Naive thymus-derived CD4-positive, alpha-beta T cell (primary cell): ENCODE measurements at regions not wholly inside any gene's neighbourhood (a gene's known extent, or its start where the extent isn't known, plus 50 kb on each side); places are given as distances from the start of the nearest gene placed in this dataset.

Experiments
- ATAC-seq: fragments of 150-1000 bp; cut with Tn5 transposase; 2 replicates; pipeline ENCODE4 v1.10.0; 2021; ENCODE audit warnings: mild to moderate bottlenecking, moderate library complexity
- CTCF ChIA-PET: fragments of 350-600 bp; sonication (Branson Sonifier 250); formaldehyde crosslinking; loops from one replicate; lab custom pipeline; 2021; ENCODE audit warnings: antibody characterized with exemption; lab: Charles Lee
- POLR2A ChIA-PET: fragments of 350-600 bp; sonication (Branson Sonifier 250); formaldehyde crosslinking; loops from one replicate; lab custom pipeline; 2021; ENCODE audit warnings: antibody characterized with exemption, inconsistent platforms; lab: Charles Lee
- DNase-seq, 9 donors: peaks; one replicate each; pipeline versions ENCODE4 v3.0.0 to v3.0.0-alpha.2; 2020 to 2022; ENCODE audit warnings: mixed read lengths in 1 of 9
- H3K27ac ChIP-seq: one replicate; pipeline ENCODE4 v1.7.0; 2013; ENCODE audit warnings: mild to moderate bottlenecking, low read depth, low read length, moderate library complexity
- H3K27me3 ChIP-seq, 2 donors: one replicate each; pipeline ENCODE4 v1.7.0; 2013; ENCODE audit warnings: low read length in 2 of 2, mild to moderate bottlenecking in 2 of 2, moderate library complexity in 2 of 2; ENCODE audit not compliant: control insufficient read depth in 2 of 2, insufficient read depth in 2 of 2
- H3K36me3 ChIP-seq, 3 experiments: 1 replicate in 2 of 3; 2 replicates in 1 of 3; pipeline ENCODE4 v1.7.0; 2013; ENCODE audit warnings: low read length in 3 of 3, mild to moderate bottlenecking in 3 of 3, moderate library complexity in 1 of 3; ENCODE audit not compliant: insufficient read depth in 3 of 3, control insufficient read depth in 2 of 3
- H3K4me1 ChIP-seq, 2 donors: one replicate each; pipeline ENCODE4 v1.7.0; 2013; ENCODE audit warnings: low read length in 2 of 2, mild to moderate bottlenecking in 2 of 2, moderate library complexity in 1 of 2; ENCODE audit not compliant: control insufficient read depth in 2 of 2, insufficient read depth in 2 of 2
- H3K4me3 ChIP-seq: 2 replicates; pipeline ENCODE4 v1.7.0; 2013; ENCODE audit warnings: mild to moderate bottlenecking, low read length
- H3K9me3 ChIP-seq, 3 experiments: 1 replicate in 2 of 3; 2 replicates in 1 of 3; pipeline ENCODE4 v1.7.0; 2013; ENCODE audit warnings: low read length in 3 of 3; ENCODE audit not compliant: control insufficient read depth in 2 of 3
- H3K27ac Mint-ChIP-seq, 9 donors: one replicate each; pipeline ENCODE4 v1.8.0; 2020 to 2022; ENCODE audit warnings: mixed read lengths in 9 of 9, mild to moderate bottlenecking in 8 of 9, moderate library complexity in 5 of 9, inconsistent platforms in 2 of 9
- H3K27me3 Mint-ChIP-seq, 5 donors: one replicate each; pipeline ENCODE4 v1.8.0; 2021 to 2022; ENCODE audit warnings: mixed read lengths in 5 of 5, mild to moderate bottlenecking in 1 of 5
- H3K36me3 Mint-ChIP-seq, 5 donors: one replicate each; pipeline ENCODE4 v1.8.0; 2020 to 2022; ENCODE audit warnings: mixed read lengths in 5 of 5, mild to moderate bottlenecking in 3 of 5, inconsistent platforms in 1 of 5
- H3K4me1 Mint-ChIP-seq, 7 donors: one replicate each; pipeline ENCODE4 v1.8.0; 2020 to 2022; ENCODE audit warnings: mixed read lengths in 7 of 7, mild to moderate bottlenecking in 3 of 7, inconsistent platforms in 1 of 7
- H3K4me3 Mint-ChIP-seq, 10 donors: one replicate each; pipeline ENCODE4 v1.8.0; 2020 to 2022; ENCODE audit warnings: mild to moderate bottlenecking in 10 of 10, mixed read lengths in 10 of 10, moderate library complexity in 6 of 10, inconsistent platforms in 2 of 10
- H3K9me3 Mint-ChIP-seq, 11 donors: one replicate each; pipeline ENCODE4 v1.8.0; 2020 to 2022; ENCODE audit warnings: mixed read lengths in 11 of 11, mild to moderate bottlenecking in 4 of 11, inconsistent platforms in 1 of 11, moderate library complexity in 1 of 11
- intact Hi-C, 2 donors: fragments of 100-400 bp; cut with micrococcal nuclease; formaldehyde crosslinking; loops; one replicate each; pipeline ENCODE4 v1.15.1; 2023

DNA sequence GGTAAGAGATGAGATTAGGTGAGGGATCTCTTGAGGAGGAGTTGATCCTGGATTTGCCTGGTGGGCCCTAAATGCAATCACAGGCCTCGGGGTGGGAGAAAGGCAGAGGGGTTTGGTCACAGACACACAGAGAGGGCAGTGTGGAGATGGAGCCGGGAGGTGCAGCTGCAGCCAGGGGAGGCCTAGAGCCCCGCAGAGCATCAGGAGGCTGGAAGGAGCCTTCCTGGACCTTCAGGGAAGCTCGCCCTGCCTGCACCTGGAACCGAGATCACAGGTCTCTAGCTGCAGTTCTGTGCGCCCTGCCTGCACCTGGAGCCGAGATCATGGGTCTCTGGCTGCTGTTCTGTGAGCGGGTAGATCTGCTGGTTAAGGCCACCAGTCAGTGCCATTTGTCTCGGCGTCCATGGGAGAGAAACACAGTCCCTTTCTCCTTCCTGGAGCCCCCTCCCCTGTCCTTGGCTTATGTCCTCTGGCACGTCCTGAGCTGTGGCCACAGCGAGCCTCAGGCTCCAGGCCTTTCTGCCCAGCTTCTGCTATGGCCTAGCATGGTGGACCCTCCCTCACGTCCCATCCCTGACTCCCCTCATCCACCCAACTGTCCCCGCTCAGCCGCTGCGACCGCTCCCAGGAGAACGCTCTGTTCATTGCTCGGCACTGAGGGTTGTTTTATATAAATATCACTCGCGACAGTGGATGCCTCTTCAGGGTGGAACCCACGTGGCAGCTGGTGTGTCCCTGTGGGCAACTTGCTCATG is 112.0 kb downstream of the DACT2 start:
- intact Hi-C loops, result no loop called here
- CTCF ChIA-PET, result no interaction called here
- H3K9me3 Mint-ChIP-seq, result peaks cover 0 to 10% (median 1%) of the 10 kb centered on the region in 11 donors
- Histone ChIP-seq H3K9me3 (no peaks in the 10 kb centered on the region), H3K4me3 (no peak overlapping the region), H3K36me3 (no peaks in the 10 kb centered on the region), H3K4me1 (no peaks in the 10 kb centered on the region), H3K27ac (no peak overlapping the region), H3K27me3 (no peaks in the 10 kb centered on the region)
- no peaks in the 10 kb centered on the region for H3K4me1 Mint-ChIP-seq
- ATAC-seq (no peak), DNase-seq (no peak)
- no peak overlapping the region for H3K27ac Mint-ChIP-seq
- H3K27me3 Mint-ChIP-seq, result peaks cover 0 to 3% (median 2%) of the 10 kb centered on the region in 5 donors
- H3K4me3 Mint-ChIP-seq, result no peak overlapping the region
- POLR2A ChIA-PET, result no interaction called here
- no peaks in the 10 kb centered on the region for H3K36me3 Mint-ChIP-seq

DNA sequence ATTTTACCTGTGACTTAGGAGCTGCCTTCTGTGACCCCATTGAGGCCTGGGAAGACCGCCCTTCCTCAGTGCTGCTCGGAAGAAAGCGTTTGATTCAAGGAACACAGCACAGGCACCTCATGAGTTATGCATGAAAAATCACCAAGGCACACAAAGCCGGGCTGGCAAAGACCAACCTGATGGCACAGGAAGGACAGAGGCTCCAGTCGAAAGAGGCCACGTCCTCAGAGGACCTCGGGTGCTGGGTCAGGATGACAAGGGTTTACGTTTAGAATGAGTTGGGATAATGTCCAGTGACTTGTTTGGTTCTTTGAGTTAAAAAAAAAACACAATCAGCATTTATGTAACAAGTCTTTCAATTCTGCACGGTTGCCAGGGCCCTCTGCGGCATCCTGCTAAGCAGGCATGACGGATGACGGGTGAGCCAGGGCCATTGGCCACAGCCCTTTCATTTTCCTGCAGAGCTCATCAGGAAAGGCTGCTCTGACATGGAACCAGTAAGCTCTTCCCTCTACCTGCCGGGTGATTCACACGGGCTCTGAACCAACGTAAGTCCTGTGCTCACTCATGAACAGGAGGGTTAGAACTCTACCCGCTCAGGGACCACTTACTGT is 112.8 kb downstream of the DACT2 start:
- peaks cover 0 to 10% (median 1%) of the 10 kb centered on the region in 11 donors for H3K9me3 Mint-ChIP-seq
- H3K27me3 Mint-ChIP-seq, result peaks cover 4 to 10% (median 5%) of the 10 kb centered on the region in 5 donors
- Histone ChIP-seq H3K9me3 (no peaks in the 10 kb centered on the region), H3K27ac (no peak overlapping the region), H3K27me3 (no peaks in the 10 kb centered on the region), H3K36me3 (no peaks in the 10 kb centered on the region), H3K4me1 (no peaks in the 10 kb centered on the region), H3K4me3 (no peak overlapping the region)
- CTCF ChIA-PET, result no interaction called here
- intact Hi-C loops, result no loop called here
- POLR2A ChIA-PET, result no interaction called here
- no peaks in the 10 kb centered on the region for H3K36me3 Mint-ChIP-seq
- ATAC-seq, result no peak
- no peak overlapping the region for H3K27ac Mint-ChIP-seq
- no peak for DNase-seq
- H3K4me1 Mint-ChIP-seq, result no peaks in the 10 kb centered on the region
- no peak overlapping the region for H3K4me3 Mint-ChIP-seq

DNA sequence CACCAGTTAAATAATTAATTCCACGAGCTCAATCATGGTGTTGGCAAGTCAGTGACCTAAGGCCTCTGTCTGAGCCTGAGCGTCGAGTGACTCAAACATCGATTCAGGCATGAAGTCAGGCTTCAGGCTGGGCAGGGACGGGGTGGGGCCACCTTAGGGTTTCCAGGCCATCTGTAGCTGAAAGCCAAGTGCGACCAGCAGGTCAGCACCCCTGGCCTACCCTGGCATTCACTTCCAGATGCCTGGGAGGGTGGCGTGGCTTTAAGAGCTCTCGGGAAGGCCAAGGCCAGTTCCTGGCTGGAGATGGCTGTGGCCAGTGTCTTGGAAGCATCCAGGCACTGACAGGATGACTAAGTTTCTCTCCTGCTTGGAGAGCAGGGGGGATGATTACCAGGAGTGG is 113.4 kb downstream of the DACT2 start:
- H3K27me3 Mint-ChIP-seq, result peaks cover 4 to 10% (median 5%) of the 10 kb centered on the region in 5 donors
- intact Hi-C loops, result no loop called here
- H3K27me3 ChIP-seq, result no peaks in the 10 kb centered on the region

DNA sequence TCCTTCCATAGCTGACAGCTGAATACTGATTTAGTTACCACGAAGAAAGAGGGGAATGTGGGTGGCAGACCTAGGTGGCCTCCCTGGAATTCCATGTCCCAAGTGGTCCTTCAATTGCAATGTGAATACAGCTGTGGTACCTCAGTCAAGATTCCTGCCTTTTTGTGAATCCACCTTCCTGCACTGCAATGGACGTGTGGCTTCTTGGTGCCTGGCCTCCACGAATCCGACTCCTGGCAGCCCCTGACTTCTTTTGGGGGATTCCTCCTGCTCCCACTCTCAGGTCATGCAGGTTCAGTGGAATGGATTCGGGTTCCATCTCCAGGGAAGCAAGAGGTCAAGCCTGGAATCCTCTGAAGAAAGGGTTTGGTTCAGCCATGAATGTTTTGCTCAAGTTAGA is 117.8 kb downstream of the DACT2 start:
- Histone ChIP-seq H3K36me3 (no peaks in the 10 kb centered on the region), H3K4me3 (no peak overlapping the region), H3K9me3 (no peaks in the 10 kb centered on the region), H3K27me3 (no peaks in the 10 kb centered on the region), H3K27ac (no peak overlapping the region), H3K4me1 (no peaks in the 10 kb centered on the region)
- H3K4me1 Mint-ChIP-seq, result no peaks in the 10 kb centered on the region
- peaks cover 4 to 10% (median 9%) of the 10 kb centered on the region in 5 donors for H3K27me3 Mint-ChIP-seq
- ATAC-seq, result no peak
- no peak overlapping the region for H3K27ac Mint-ChIP-seq
- peaks cover 0 to 10% (median 1%) of the 10 kb centered on the region in 11 donors for H3K9me3 Mint-ChIP-seq
- no peaks in the 10 kb centered on the region for H3K36me3 Mint-ChIP-seq
- CTCF ChIA-PET, result no interaction called here
- H3K4me3 Mint-ChIP-seq, result no peak overlapping the region
- intact Hi-C loops, result no loop called here
- DNase-seq, result no peak
- POLR2A ChIA-PET, result no interaction called here

More for the DNA sequence above, 113.4 kb downstream of the DACT2 start:
- CTCF ChIA-PET, result no interaction called here
- H3K27ac Mint-ChIP-seq, result no peak overlapping the region
- ATAC-seq (no peak), DNase-seq (no peak)
- no peaks in the 10 kb centered on the region for H3K4me1 ChIP-seq
- H3K36me3 Mint-ChIP-seq, result no peaks in the 10 kb centered on the region
- H3K4me3 ChIP-seq, result no peak overlapping the region
- POLR2A ChIA-PET, result no interaction called here
- H3K4me3 Mint-ChIP-seq, result no peak overlapping the region
- H3K27ac ChIP-seq, result no peak overlapping the region
- no peaks in the 10 kb centered on the region for H3K9me3 ChIP-seq
- H3K4me1 Mint-ChIP-seq, result no peaks in the 10 kb centered on the region
- no peaks in the 10 kb centered on the region for H3K36me3 ChIP-seq
- H3K9me3 Mint-ChIP-seq, result peaks cover 0 to 10% (median 1%) of the 10 kb centered on the region in 11 donors

DNA sequence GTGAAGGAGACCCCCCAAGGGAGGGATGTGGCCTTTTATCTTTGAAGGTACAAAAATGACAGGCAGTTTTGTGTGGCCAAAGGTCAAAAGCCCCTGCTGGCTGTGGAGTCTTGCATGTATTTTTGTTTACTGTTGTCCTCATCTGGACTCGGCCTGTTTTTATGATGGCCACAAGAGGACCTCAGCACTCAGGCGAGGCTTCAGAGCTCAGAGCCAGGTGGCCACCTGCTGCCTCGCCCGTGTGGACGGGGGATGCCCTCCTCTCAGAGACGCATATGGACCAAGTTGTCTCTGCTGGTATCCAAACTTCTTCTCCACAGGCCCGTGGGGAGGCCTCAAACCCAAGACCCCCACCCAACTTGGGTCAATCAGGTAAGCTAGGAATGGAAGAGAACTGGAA is 118.2 kb downstream of the DACT2 start:
- no peak overlapping the region for H3K4me3 Mint-ChIP-seq
- no peaks in the 10 kb centered on the region for H3K36me3 Mint-ChIP-seq
- ChIA-PET CTCF (no interaction called here), POLR2A (no interaction called here)
- no peaks in the 10 kb centered on the region for H3K9me3 ChIP-seq
- no peak for DNase-seq
- intact Hi-C loops, result no loop called here
- no peak overlapping the region for H3K27ac Mint-ChIP-seq
- H3K9me3 Mint-ChIP-seq, result peaks cover 0 to 10% (median 1%) of the 10 kb centered on the region in 11 donors
- H3K4me3 ChIP-seq, result no peak overlapping the region
- no peaks in the 10 kb centered on the region for H3K4me1 Mint-ChIP-seq
- H3K27ac ChIP-seq, result no peak overlapping the region
- no peaks in the 10 kb centered on the region for H3K36me3 ChIP-seq
- no peak for ATAC-seq
- peaks cover 4 to 10% (median 9%) of the 10 kb centered on the region in 5 donors for H3K27me3 Mint-ChIP-seq
- H3K4me1 ChIP-seq, result no peaks in the 10 kb centered on the region
- no peaks in the 10 kb centered on the region for H3K27me3 ChIP-seq

DNA sequence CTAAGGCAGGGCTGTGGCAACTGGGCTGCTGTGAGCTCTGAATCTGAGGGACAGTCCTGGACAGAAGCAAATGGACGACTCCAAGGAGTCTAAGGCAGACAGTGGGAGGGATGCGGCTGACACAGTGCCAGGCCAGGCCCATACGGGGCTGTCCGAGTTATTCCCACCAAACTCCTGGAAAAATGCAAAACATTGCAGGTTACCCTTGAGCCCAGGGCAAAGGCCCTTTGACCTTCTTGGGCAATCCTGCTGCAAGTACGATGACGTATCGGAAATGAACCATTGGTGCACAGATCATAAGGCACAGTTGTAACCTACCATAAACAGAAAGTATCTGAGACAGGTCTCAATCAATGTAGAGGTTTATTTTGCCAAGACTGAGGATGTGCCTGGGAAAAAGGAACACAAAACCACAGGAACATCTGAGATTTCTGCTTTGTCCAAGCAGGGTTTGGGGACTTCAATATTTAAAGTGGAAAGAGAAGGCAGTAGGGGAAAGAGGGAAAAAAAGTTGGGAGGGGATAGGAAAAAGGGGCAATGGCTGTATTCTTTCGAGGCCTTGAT is 118.9 kb downstream of the DACT2 start:
- intact Hi-C loops, result no loop called here
- H3K9me3 Mint-ChIP-seq, result peaks cover 0 to 10% (median 0%) of the 10 kb centered on the region in 11 donors

More for the DNA sequence above, 118.9 kb downstream of the DACT2 start:
- ATAC-seq (no peak), DNase-seq (no peak)
- Histone ChIP-seq H3K9me3 (no peaks in the 10 kb centered on the region), H3K27me3 (no peaks in the 10 kb centered on the region), H3K27ac (no peak overlapping the region), H3K4me1 (no peaks in the 10 kb centered on the region), H3K36me3 (no peaks in the 10 kb centered on the region), H3K4me3 (no peak overlapping the region)
- Mint-ChIP-seq H3K27me3 (peaks cover 4 to 10% (median 9%) of the 10 kb centered on the region in 5 donors), H3K4me1 (no peaks in the 10 kb centered on the region), H3K36me3 (no peaks in the 10 kb centered on the region), H3K27ac (no peak overlapping the region), H3K4me3 (no peak overlapping the region)
- ChIA-PET POLR2A (no interaction called here), CTCF (no interaction called here)
